Muscle of leg (tissue), 3 donors: ENCODE measurements at regions not wholly inside any gene's neighbourhood (a gene's known extent, or its start where the extent isn't known, plus 50 kb on each side); places are given as distances from the start of the nearest gene placed in this dataset.
"Not testable (repeated sequence)": the region's sequence is repeated elsewhere in the genome, so short reads cannot be mapped to it uniquely, and the experiment has no call there.

Experiments
- DNase-seq: peaks from one replicate; pipeline ENCODE4 v3.0.0; 2013
- H3K27ac ChIP-seq: one replicate; pipeline ENCODE4 v1.5.1; 2013; ENCODE audit warnings: mild to moderate bottlenecking, low read length, control low read depth
- H3K27me3 ChIP-seq: one replicate; pipeline ENCODE4 v1.6.1; 2013; ENCODE audit warnings: low read length; ENCODE audit not compliant: control insufficient read depth, insufficient read depth
- H3K36me3 ChIP-seq: one replicate; pipeline ENCODE4 v1.6.1; 2013; ENCODE audit warnings: low read length; ENCODE audit not compliant: control insufficient read depth, insufficient read depth
- H3K4me1 ChIP-seq: one replicate; pipeline ENCODE4 v1.6.1; 2013; ENCODE audit warnings: low read length; ENCODE audit not compliant: control insufficient read depth, insufficient read depth
- H3K4me3 ChIP-seq: one replicate; pipeline ENCODE4 v1.5.1; 2013; ENCODE audit warnings: low read length, control low read depth
- H3K9me3 ChIP-seq: replicated peaks from 2 replicates; pipeline ENCODE4 v1.6.1; 2013; ENCODE audit warnings: low read depth, low read length; ENCODE audit not compliant: control insufficient read depth
- WGBS: methylation state at CpG from one replicate; pipeline ENCODE4 v1.1.5; 2013; ENCODE audit warnings: missing lambda C conversion rate; ENCODE audit not compliant: insufficient coverage; 5-methylcytosine and 5-hydroxymethylcytosine counted together

GRCh38 chr3:178218231-178218630, 318.0 kb upstream of the KCNMB2 start:
- DNase-seq, result no peak
- no peaks in the 10 kb centered on the region for H3K36me3 ChIP-seq
- H3K27me3 ChIP-seq, result no peaks in the 10 kb centered on the region
- H3K27ac ChIP-seq, result no peak overlapping the region
- no peaks in the 10 kb centered on the region for H3K4me1 ChIP-seq
- no peak overlapping the region for H3K4me3 ChIP-seq
- no peaks in the 10 kb centered on the region for H3K9me3 ChIP-seq

- not testable (repeated sequence) for DNase-seq, H3K9me3 ChIP-seq, H3K27me3 ChIP-seq, H3K27ac ChIP-seq, H3K36me3 ChIP-seq, H3K4me3 ChIP-seq, H3K4me1 ChIP-seq
- WGBS, result no CpG with 5 or more reads among the region's 4 CpGs
These were observed 316.6 kb upstream of the KCNMB2 start for GRCh38 chr3:178219661-178220060.

- H3K27ac ChIP-seq, result no peak overlapping the region
- H3K4me3 ChIP-seq, result no peak overlapping the region
- DNase-seq, result no peak
- H3K27me3 ChIP-seq, result no peaks in the 10 kb centered on the region
- H3K4me1 ChIP-seq, result no peaks in the 10 kb centered on the region
- H3K9me3 ChIP-seq, result peaks cover under 1% of the 10 kb centered on the region
- no peaks in the 10 kb centered on the region for H3K36me3 ChIP-seq
These were observed 312.4 kb upstream of the KCNMB2 start for GRCh38 chr3:178223876-178224275.

- Histone ChIP-seq H3K27ac (no peak overlapping the region), H3K4me3 (no peak overlapping the region), H3K4me1 (no peaks in the 10 kb centered on the region), H3K9me3 (peaks cover 12% of the 10 kb centered on the region), H3K27me3 (no peaks in the 10 kb centered on the region), H3K36me3 (no peaks in the 10 kb centered on the region)
- DNase-seq, result no peak
- no CpG with 5 or more reads among the region's 2 CpGs for WGBS
These were observed 310.1 kb upstream of the KCNMB2 start for GRCh38 chr3:178226094-178226493.

GRCh38 chr3:178231645-178232044, 304.6 kb upstream of the KCNMB2 start:
- no peaks in the 10 kb centered on the region for H3K27me3 ChIP-seq
- WGBS, result no CpG with 5 or more reads among the region's 3 CpGs

GRCh38 chr3:178233371-178234071, 302.7 kb upstream of the KCNMB2 start:
- 30% methylated on average over 3 of the region's 5 CpGs for WGBS
- H3K36me3 ChIP-seq, result no peaks in the 10 kb centered on the region
- peak; percentile 45 for DNase-seq
- H3K27me3 ChIP-seq, result no peaks in the 10 kb centered on the region
- H3K4me3 ChIP-seq, result no peak overlapping the region
- peak overlapping the region; percentile 29 for H3K27ac ChIP-seq
- H3K4me1 ChIP-seq, result no peaks in the 10 kb centered on the region
- peaks cover 12% of the 10 kb centered on the region for H3K9me3 ChIP-seq

More at GRCh38 chr3:178231645-178232044, 304.6 kb upstream of the KCNMB2 start:
- no peak for DNase-seq
- Histone ChIP-seq H3K36me3 (no peaks in the 10 kb centered on the region), H3K4me3 (no peak overlapping the region), H3K9me3 (peaks cover 12% of the 10 kb centered on the region), H3K4me1 (no peaks in the 10 kb centered on the region), H3K27ac (no peak overlapping the region)

- WGBS, result no CpG with 5 or more reads among the region's 5 CpGs
These were observed 299.5 kb upstream of the KCNMB2 start for GRCh38 chr3:178236555-178237277.

GRCh38 chr3:178238179-178238578, 298.1 kb upstream of the KCNMB2 start:
- Histone ChIP-seq H3K9me3 (no peaks in the 10 kb centered on the region), H3K36me3 (no peaks in the 10 kb centered on the region), H3K27ac (no peak overlapping the region), H3K4me1 (no peaks in the 10 kb centered on the region), H3K4me3 (no peak overlapping the region), H3K27me3 (no peaks in the 10 kb centered on the region)
- DNase-seq, result no peak

More at GRCh38 chr3:178236555-178237277, 299.5 kb upstream of the KCNMB2 start:
- H3K4me3 ChIP-seq, result no peak overlapping the region
- no peaks in the 10 kb centered on the region for H3K4me1 ChIP-seq
- H3K36me3 ChIP-seq, result no peaks in the 10 kb centered on the region
- peak; percentile 41 for DNase-seq
- no peak overlapping the region for H3K27ac ChIP-seq
- no peaks in the 10 kb centered on the region for H3K27me3 ChIP-seq
- no peaks in the 10 kb centered on the region for H3K9me3 ChIP-seq

GRCh38 chr3:178244733-178245709, 291.2 kb upstream of the KCNMB2 start:
- Histone ChIP-seq H3K9me3 (no peaks in the 10 kb centered on the region), H3K27me3 (no peaks in the 10 kb centered on the region), H3K36me3 (no peaks in the 10 kb centered on the region), H3K4me1 (no peaks in the 10 kb centered on the region), H3K27ac (no peak overlapping the region), H3K4me3 (no peak overlapping the region)
- WGBS, result 60% methylated on average over 1 of the region's 11 CpGs
- no peak for DNase-seq

GRCh38 chr3:178246004-178246403, 290.2 kb upstream of the KCNMB2 start:
- WGBS, result 90% methylated on average over 2 of the region's 3 CpGs
- Histone ChIP-seq H3K27me3 (no peaks in the 10 kb centered on the region), H3K4me3 (no peak overlapping the region), H3K9me3 (no peaks in the 10 kb centered on the region), H3K4me1 (no peaks in the 10 kb centered on the region), H3K27ac (no peak overlapping the region), H3K36me3 (no peaks in the 10 kb centered on the region)
- DNase-seq, result no peak
